AG10803 (cell line): ENCODE measurements at regions not wholly inside any gene's neighbourhood (a gene's known extent, or its start where the extent isn't known, plus 50 kb on each side); places are given as distances from the start of the nearest gene placed in this dataset.

Experiments used
- DNase-seq: peaks from one replicate; pipeline ENCODE4 v3.0.0; 2010; ENCODE audit warnings: low read depth
- H3K4me3 ChIP-seq: 2 replicates; pipeline ENCODE4 v1.5.1; 2011; ENCODE audit warnings: mild to moderate bottlenecking, low read length, control low read depth
- CTCF ChIP-seq: conservative IDR thresholded peaks from 2 replicates; pipeline ENCODE4 v1.5.1; 2011; ENCODE audit warnings: mild to moderate bottlenecking, low read length, control low read depth, inconsistent platforms

- no peak for DNase-seq
- TF ChIP-seq CTCF, result no peak
- H3K4me3 ChIP-seq, result no peak overlapping the region
Measured at GRCh38 chr9:82780017-82780416, 282.9 kb downstream of the RASEF start.

- DNase-seq, result no peak
- no peak for TF ChIP-seq CTCF
- no peak overlapping the region for H3K4me3 ChIP-seq
Measured at GRCh38 chr9:82781921-82782392, 281.0 kb downstream of the RASEF start.

- H3K4me3 ChIP-seq, result no peak overlapping the region
- no peak for TF ChIP-seq CTCF
- no peak for DNase-seq
Measured at GRCh38 chr9:82783045-82783444, 279.9 kb downstream of the RASEF start.

- TF ChIP-seq CTCF, result no peak
- no peak for DNase-seq
- H3K4me3 ChIP-seq, result no peak overlapping the region
Measured at GRCh38 chr9:82784589-82784988, 278.4 kb downstream of the RASEF start.

GRCh38 chr9:82789155-82789824 is 273.7 kb downstream of the RASEF start:
- TF ChIP-seq CTCF, result no peak
- DNase-seq, result no peak
- no peak overlapping the region for H3K4me3 ChIP-seq

GRCh38 chr9:82790875-82791274 is 272.1 kb downstream of the RASEF start:
- TF ChIP-seq CTCF, result no peak
- H3K4me3 ChIP-seq, result no peak overlapping the region
- DNase-seq, result no peak

- no peak for DNase-seq
- TF ChIP-seq CTCF, result no peak
- H3K4me3 ChIP-seq, result no peak overlapping the region
Measured at GRCh38 chr9:82791692-82792091, 271.2 kb downstream of the RASEF start.
